Stomach (tissue), 8 donors: ENCODE measurements at regions not wholly inside any gene's neighbourhood (a gene's known extent, or its start where the extent isn't known, plus 50 kb on each side); places are given as distances from the start of the nearest gene placed in this dataset.
A peak's percentile ranks its signal among the peaks of the same experiment; 100 is the strongest.

Experiments used
- DNase-seq, 2 donors: peaks; one replicate each; pipeline versions ENCODE4 v3.0.0 to v3.0.0-alpha.2; 2013 to 2019
- H3K27ac ChIP-seq, 5 donors: fragments of 200-600 bp in 4 of 5; sonication (generic) in 4 of 5; one replicate each; pipeline ENCODE4 v1.5.1; 2013 to 2019; ENCODE audit warnings: mild to moderate bottlenecking in 1 of 5, moderate library complexity in 1 of 5
- H3K27me3 ChIP-seq, 3 donors: fragments of 200-600 bp; sonication (generic); one replicate each; pipeline ENCODE4 v1.5.1; 2017 to 2019; ENCODE audit warnings: mixed run types in 1 of 3
- H3K36me3 ChIP-seq, 4 donors: fragments of 200-600 bp; sonication (generic); 1 replicate in 3 of 4; 2 replicates in 1 of 4; pipeline ENCODE4 v1.5.1; 2016 to 2019
- H3K4me1 ChIP-seq, 4 donors: fragments of 200-600 bp; sonication (generic); one replicate each; pipeline ENCODE4 v1.5.1; 2016 to 2019
- H3K4me3 ChIP-seq, 4 donors: fragments of 200-600 bp; sonication (generic) in 3 of 4; one replicate each; pipeline ENCODE4 v1.5.1; 2016 to 2019; ENCODE audit warnings: mild to moderate bottlenecking in 1 of 4
- H3K9me3 ChIP-seq, 4 donors: fragments of 200-600 bp; sonication (generic); one replicate each; pipeline ENCODE4 v1.5.1; 2016 to 2019
- EP300 ChIP-seq: sonication (generic); formaldehyde crosslinking; IDR thresholded peaks from one replicate; pipeline ENCODE4 v1.6.1; 2017; ENCODE audit warnings: antibody characterized with exemption
- POLR2A ChIP-seq, 4 donors: fragments of 450-650 bp; IDR thresholded peaks; one replicate each; pipeline ENCODE4 v1.6.1; 2016; ENCODE audit warnings: antibody characterized with exemption in 4 of 4, control low read depth in 2 of 4, mild to moderate bottlenecking in 1 of 4, moderate library complexity in 1 of 4
- POLR2AphosphoS5 ChIP-seq, 3 donors: sonication (generic); formaldehyde crosslinking; IDR thresholded peaks; one replicate each; pipeline ENCODE4 v1.6.1; 2016; ENCODE audit warnings: antibody characterized with exemption in 3 of 3
- WGBS, 5 donors: extraction: QIAGEN DNeasy Blood & Tissue Kit in 3 of 5; methylation state at CpG; one replicate each; pipeline versions ENCODE4 v1.1.5 to v1.1.7; 2013 to 2018; 5-methylcytosine and 5-hydroxymethylcytosine counted together
- intact Hi-C: fragments of 100-400 bp; cut with DNase I; formaldehyde crosslinking; loops from one replicate; pipeline ENCODE4 v1.15.1; 2023; ENCODE audit warnings: low total_unique reads
- TF ChIP-seq, protein P1 (sequence below), 7 experiments: fragments of 450-650 bp in 4 of 7; fragments of 200-600 bp in 3 of 7; sonication (generic) in 3 of 7; IDR thresholded peaks; one replicate each; pipeline ENCODE4 v1.5.1; 2016 to 2019; ENCODE audit warnings: antibody characterized with exemption in 7 of 7, control low read depth in 2 of 7, mild to moderate bottlenecking in 1 of 7
- donor health status: healthy with polysubstance abuse.
- donor health status: Bipolar disorder and iron deficiency.
- donor health status: healthy.

- H3K27me3 ChIP-seq, result no peaks in the 10 kb centered on the region
- TF ChIP-seq EP300, result no peak
- TF ChIP-seq, protein P1, sequence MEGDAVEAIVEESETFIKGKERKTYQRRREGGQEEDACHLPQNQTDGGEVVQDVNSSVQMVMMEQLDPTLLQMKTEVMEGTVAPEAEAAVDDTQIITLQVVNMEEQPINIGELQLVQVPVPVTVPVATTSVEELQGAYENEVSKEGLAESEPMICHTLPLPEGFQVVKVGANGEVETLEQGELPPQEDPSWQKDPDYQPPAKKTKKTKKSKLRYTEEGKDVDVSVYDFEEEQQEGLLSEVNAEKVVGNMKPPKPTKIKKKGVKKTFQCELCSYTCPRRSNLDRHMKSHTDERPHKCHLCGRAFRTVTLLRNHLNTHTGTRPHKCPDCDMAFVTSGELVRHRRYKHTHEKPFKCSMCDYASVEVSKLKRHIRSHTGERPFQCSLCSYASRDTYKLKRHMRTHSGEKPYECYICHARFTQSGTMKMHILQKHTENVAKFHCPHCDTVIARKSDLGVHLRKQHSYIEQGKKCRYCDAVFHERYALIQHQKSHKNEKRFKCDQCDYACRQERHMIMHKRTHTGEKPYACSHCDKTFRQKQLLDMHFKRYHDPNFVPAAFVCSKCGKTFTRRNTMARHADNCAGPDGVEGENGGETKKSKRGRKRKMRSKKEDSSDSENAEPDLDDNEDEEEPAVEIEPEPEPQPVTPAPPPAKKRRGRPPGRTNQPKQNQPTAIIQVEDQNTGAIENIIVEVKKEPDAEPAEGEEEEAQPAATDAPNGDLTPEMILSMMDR (IDR thresholded peaks at IDR 0.05), result no peak
- no peak for TF ChIP-seq POLR2AphosphoS5 (IDR thresholded peaks at IDR 0.05)
- TF ChIP-seq POLR2A (IDR thresholded peaks at IDR 0.05), result no peak
- intact Hi-C loops, result no loop called here
- H3K9me3 ChIP-seq, result peaks cover 0 to 5% (median 2%) of the 10 kb centered on the region in 4 donors
- H3K4me3 ChIP-seq, result no peak overlapping the region
- no peak overlapping the region for H3K27ac ChIP-seq
- whole genome bisulfite sequencing, 5 donors, result 86 to 93% (median 88%) methylated on average over 6 of the region's 6 CpGs
- no peaks in the 10 kb centered on the region for H3K36me3 ChIP-seq
- no peak for DNase-seq
- H3K4me1 ChIP-seq, result no peaks in the 10 kb centered on the region
Observed at GRCh38 chr1:184141361-184141880, 89.9 kb downstream of the TSEN15 start.

GRCh38 chr1:184143449-184143848, 91.9 kb downstream of the TSEN15 start:
- no peaks in the 10 kb centered on the region for H3K4me1 ChIP-seq
- intact Hi-C loops, result no loop called here
- TF ChIP-seq POLR2AphosphoS5 (IDR thresholded peaks at IDR 0.05) (no peak), POLR2A (IDR thresholded peaks at IDR 0.05) (no peak), EP300 (no peak)
- TF ChIP-seq, protein P1 (IDR thresholded peaks at IDR 0.05), result no peak
- WGBS, 5 donors, result 60 to 70% (median 65%) methylated on average over 5 of the region's 5 CpGs
- H3K27me3 ChIP-seq, result no peaks in the 10 kb centered on the region
- H3K27ac ChIP-seq, result no peak overlapping the region
- H3K9me3 ChIP-seq, result no peaks in the 10 kb centered on the region
- no peak overlapping the region for H3K4me3 ChIP-seq
- no peaks in the 10 kb centered on the region for H3K36me3 ChIP-seq
- peak in 1 of 2 donors; percentile 54 for DNase-seq

DNA sequence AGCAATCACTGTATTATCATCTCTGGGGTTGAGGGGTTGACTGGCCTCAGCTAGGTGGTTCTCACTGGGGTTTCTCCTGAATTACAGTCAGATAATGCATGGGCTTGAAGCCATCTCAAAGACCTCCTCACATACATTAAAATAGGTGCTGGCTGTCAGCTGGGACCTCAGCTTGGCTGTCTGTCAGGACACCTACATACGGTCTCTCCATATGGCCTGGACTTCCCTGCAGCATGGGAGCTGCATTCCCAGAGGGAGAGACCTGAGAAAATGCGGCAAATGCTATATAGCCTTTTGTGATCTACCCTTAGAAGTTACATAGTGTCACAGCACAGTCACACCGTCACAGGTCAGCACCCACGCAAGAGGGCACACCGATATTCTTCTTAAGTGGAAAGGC, 93.6 kb downstream of the TSEN15 start:
- TF ChIP-seq EP300 (no peak), POLR2AphosphoS5 (IDR thresholded peaks at IDR 0.05) (no peak), POLR2A (IDR thresholded peaks at IDR 0.05) (no peak)
- TF ChIP-seq, protein P1 (IDR thresholded peaks at IDR 0.05), result no peak
- Histone ChIP-seq H3K9me3 (no peaks in the 10 kb centered on the region), H3K4me3 (no peak overlapping the region), H3K4me1 (no peaks in the 10 kb centered on the region), H3K27me3 (no peaks in the 10 kb centered on the region), H3K36me3 (no peaks in the 10 kb centered on the region), H3K27ac (no peak overlapping the region)
- no peak for DNase-seq
- WGBS, 5 donors, result 92 to 95% (median 93%) methylated on average over 5 of the region's 5 CpGs
- intact Hi-C loops, result no loop called here

DNA sequence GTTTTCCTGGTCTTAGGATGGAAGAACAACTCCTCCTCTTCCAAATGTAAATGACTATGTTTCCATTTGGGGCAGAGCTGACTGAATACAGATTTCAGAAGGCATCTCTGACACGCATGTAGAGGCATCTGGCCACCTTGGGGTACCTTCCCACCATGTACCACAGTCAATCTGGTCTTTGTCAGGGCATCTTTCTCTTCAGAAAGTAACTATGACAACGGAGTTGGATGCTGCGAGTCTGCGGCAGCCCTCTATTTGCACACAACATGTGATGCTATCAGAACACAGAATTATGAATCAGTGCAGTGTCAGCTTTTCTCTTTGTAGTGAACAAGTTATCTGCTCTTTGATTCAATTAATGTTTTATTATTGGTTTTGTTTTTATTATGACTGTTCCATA, 94.7 kb downstream of the TSEN15 start:
- Histone ChIP-seq H3K27ac (no peak overlapping the region), H3K4me1 (peaks cover 0 to 9% (median 6%) of the 10 kb centered on the region in 4 donors), H3K4me3 (no peak overlapping the region), H3K9me3 (no peaks in the 10 kb centered on the region), H3K27me3 (no peaks in the 10 kb centered on the region), H3K36me3 (no peaks in the 10 kb centered on the region)
- 79 to 93% (median 89%) methylated on average over 4 of the region's 4 CpGs for WGBS, 5 donors
- no peak for DNase-seq
- TF ChIP-seq, protein P1 (IDR thresholded peaks at IDR 0.05), result no peak
- TF ChIP-seq POLR2AphosphoS5 (IDR thresholded peaks at IDR 0.05), result no peak
- TF ChIP-seq EP300, result no peak
- intact Hi-C loops, result no loop called here
